Activated CD8-positive, alpha-beta memory T cell treated with anti-CD3 and anti-CD28 coated beads, Interleukin-2, amount 50 U/mL, for 48 hours (primary cell): ENCODE measurements at regions not wholly inside any gene's neighbourhood (a gene's known extent, or its start where the extent isn't known, plus 50 kb on each side); places are given as distances from the start of the nearest gene placed in this dataset.
"Not testable (repeated sequence)": the region's sequence is repeated elsewhere in the genome, so short reads cannot be mapped to it uniquely, and the experiment has no call there.

Source experiments
- DNase-seq: peaks from one replicate; pipeline ENCODE4 v3.0.0-alpha.2; 2020

- DNase-seq = no peak
These were observed 85.0 kb upstream of the AK4 start for GRCh38 chr1:65063025-65063424.

GRCh38 chr1:65064981-65065380 lies 83.0 kb upstream of the AK4 start:
- no peak for DNase-seq

GRCh38 chr1:65065524-65066418 lies 82.2 kb upstream of the AK4 start:
- no peak for DNase-seq

DNA sequence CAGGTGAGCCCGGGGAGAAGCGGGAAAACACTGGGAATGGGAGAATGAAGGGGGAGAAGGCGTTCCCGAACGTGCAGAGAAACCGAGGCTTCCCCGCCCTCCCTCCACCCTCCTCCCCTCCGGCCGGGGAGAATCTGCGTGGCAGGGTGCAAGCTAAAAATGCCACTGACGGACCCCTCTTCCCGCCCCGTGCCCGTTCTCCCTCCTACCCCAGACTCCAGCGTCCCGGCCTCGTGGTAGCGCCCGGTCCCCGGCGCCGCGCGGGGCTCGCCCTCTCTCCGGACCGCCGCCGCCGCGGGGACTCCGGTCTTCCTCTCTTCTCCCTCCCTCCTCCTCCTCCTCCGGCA lies 81.6 kb upstream of the AK4 start:
- DNase-seq = peak; percentile 61

DNA sequence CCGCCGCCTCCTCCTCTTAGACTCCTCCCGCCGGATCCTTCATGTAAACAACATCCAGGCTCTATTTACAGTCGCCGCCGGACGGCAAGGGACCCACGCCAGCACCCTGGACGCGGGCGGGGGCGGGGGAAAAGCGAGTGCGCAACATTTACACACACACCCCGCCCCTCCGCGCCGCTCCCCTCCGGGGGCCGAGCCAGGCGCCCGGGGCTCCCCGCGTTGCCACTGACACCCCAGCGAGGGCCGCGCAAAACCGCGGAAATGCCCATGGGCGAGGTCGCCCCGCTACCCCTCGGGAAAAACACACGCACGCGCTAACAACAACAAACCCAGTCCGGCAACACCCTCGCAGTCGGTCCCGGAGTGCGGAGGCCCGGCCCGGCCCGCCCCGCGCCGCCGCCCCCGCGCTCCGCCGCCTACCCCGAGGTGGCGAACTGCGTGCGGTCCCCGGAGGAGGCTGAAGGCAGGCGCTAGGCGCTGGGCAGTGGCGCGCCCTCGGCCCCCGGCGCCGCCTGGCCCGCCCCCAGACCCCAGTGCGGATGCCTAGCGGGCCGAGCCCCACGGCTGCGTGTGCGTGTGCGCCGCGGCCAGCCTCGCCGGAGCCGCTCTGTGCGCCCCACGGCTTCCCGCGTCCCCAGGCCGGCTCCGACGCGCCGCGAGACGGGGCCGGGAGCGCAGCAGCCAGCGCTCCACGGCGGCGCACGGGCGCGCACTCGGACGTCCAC lies 81.1 kb upstream of the AK4 start:
- peak; percentile 81 for DNase-seq

GRCh38 chr1:65067491-65068201 lies 80.4 kb upstream of the AK4 start:
- peak; percentile 77 for DNase-seq

DNA sequence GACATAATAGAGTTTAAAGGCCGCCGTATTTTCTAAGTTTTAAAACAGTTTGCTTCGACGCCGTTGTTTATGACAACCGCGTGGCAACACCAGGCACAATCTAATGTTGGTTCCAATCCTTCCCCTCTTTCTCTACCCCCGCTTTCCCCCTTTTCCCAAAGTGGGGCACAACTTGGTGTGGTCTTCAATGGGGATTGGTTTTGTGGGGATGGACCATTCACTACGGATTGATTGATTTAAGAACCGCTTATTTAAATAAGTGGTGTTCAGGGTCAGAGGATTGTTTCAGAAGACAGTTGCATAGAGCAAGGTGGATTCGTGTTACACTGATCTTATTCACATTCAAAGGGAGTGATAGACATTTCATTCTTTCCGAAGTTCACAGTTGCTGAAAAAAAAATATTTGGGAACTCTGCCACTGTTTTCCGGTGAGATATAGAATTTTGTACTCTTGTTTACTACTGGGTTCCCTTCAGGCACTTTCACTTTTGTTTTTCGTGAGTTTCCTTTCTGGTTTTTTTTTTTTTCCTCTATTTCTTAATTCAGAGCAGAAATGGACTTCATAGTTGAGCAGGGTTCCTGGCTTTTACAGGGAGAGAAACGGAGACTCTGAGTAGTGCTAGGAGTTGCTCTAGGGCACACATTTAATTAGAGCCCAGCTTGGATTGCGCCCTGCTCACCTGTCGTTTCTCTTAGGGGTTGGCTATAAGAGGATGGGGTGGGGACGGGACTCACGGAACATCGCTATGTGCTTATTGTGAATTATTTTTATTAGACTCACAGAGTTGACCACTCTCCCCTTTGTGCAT lies 79.6 kb upstream of the AK4 start:
- no peak for DNase-seq

DNA sequence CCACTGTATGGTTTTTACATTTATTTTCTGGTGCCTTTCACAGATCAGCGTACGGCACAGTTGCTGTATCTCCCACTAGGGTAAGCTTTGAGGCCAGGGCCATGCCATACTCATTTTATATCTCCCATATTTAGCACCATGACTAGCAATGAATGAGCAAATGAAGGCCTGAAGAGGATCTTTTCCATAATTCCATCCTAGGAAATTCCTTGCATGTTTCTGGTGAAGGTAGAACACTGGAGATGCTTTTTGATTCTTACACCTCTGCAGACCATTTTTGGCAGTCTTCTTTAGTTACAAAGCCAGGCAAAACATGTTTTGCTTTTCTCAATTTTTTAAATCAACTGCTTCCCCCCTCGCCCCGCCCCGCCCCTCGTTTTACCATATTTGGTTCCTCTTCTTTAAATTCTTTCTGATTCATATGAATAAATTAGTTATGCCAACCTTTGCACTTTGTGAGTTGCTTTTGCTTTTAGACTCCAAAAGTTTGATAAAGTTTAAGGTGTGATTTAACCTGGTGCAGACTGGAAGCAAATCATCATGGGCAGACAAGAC lies 78.9 kb upstream of the AK4 start:
- DNase-seq = no peak

DNA sequence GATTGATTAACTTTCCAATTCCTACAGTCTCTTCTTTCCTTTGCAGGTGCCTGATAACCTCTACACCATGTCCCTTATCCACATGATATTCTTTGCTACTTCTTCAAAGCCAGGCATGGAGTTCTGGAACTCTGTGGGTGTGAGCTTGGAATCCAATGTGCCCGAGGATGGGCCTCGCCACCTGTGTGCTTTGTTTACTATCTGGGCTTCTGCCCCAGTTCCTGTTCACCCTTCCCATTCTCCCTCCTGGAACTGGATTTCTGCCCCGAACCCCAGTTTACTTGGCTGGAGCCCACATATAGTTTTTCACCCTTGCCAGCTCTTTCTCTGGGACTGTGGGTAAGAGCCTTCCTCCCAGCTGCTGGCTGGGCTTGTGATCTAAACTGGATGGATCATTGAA lies 75.2 kb upstream of the AK4 start:
- no peak for DNase-seq

DNA sequence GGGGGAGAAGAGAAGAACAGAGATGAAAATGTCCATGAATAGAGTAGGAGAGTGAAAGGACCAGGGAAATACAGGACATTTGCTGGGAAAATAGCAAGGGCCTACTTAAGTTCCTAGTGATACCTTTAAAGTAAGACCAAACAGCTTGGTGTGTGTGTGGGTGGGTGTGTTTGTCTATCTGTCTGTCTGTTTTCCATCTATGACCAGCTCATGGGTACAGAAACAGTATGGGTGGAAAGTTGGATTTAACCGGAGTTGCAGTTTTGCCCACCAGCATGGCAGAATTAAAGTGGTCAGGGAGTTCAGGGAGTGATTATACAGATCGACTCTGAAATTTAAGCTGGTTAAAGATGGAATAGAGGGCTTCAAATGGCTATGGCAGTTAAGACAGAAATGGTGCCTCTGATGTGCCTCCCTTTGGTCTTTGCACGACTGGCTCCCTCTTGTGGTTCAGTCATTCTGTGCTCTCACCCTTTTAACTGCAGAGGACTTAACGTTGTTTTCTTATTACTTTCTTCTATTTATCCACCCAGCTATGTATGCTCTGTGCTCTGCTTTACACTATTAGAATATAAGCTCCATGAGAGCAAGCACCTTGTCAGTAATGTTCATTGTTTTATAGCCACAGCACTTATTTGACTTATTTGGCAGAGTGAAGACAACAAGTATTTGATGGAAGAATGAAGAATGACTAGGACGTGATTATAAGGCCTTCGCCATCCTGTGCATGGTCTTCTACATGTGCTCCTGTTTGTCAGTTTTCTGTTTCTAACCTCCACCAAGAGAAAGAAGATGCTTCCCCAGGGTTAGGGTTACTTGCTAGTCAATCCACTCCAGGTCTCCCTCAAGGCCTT lies 72.7 kb upstream of the AK4 start:
- DNase-seq = peak; percentile 61

- no peak for DNase-seq
These were observed 70.6 kb upstream of the AK4 start for GRCh38 chr1:65077369-65077768.

DNA sequence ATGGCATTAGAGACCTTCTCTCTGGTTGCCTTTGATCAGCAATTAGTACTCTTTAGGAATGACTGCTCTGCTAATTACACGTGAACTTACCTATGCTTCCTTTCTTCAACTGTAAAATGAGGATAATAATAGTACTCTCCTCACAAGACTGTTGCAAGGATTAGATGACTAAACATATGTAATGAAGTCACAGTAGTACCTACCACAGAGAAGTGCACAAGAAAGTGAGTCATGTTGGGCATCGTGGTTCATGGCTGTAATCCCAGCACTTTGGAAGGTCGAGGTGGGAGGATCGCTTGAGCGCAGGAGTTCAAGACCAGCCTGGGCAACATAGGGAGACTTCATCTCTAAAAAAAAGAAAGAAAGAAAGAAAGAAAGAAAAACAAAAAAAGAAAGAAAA lies 68.1 kb upstream of the AK4 start:
- no peak for DNase-seq

GRCh38 chr1:65082346-65083040 lies 65.5 kb upstream of the AK4 start:
- DNase-seq = no peak

DNA sequence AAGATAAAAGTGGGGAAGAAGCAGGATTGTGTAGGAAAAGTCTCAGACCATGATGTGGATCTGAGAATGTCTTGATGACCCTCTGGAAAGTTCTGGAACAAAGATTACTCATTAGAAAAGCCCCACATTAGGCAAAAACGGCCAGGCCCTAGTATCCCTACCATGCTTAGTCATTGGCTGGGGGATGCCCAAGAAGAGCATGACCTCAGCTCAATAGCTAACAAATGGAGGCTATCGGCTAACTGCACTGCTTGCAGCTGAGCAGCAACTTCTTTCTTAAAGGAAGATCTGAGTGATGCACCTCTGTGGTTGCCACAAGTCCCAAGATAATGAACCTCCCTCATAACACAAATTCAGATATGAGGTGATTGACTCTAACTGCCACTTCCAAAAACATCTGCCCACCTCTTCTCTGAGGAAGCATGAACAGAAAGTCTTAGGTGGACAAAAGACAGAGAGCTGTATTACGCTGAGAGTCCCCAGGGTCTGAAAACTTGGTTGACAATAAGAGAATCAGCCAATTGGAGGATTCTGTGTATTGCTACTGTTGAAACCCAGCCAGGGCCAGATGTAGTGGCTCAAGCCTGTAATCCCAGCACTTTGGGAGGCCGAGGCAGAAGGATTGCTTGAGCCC lies 64.6 kb upstream of the AK4 start:
- no peak for DNase-seq

DNA sequence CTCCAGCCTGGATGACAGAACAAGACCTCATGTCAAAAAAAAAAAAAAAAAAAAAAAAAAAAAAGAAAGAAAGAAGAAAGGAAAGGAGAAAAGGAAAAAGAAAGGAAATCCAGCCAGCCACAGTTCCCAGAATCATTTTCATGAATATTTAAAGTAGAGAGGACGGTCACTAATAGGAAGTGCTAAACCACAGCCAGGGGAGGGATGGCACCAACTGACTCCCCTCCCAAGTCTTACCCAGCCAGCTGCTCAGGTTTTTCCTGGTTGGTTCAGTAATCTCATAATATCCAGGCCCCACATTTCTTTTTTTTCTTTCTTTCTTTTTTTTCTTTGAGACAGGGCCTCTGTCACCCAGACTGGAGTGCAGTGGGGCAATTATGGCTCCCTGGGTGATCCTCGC lies 63.9 kb upstream of the AK4 start:
- DNase-seq = no peak

DNA sequence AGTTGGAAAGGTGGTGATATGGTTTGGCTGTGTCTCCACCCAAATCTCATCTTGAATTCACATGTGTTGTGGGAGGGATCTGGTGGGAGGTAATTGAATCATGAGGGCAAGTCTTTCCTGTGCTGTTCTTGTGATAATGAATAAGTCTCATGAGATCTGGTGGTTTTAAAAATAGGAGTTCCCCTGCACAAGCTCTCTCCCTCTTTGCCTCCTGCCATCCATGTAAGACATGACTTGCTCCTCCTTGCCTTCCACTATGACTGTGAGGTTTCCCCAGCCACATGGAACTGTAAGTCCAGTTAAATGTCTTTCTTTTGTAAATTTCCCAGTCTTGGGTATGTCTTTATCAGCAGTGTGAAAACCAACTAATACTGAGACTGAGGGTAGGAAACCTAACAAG lies 60.5 kb upstream of the AK4 start:
- DNase-seq = not testable (repeated sequence)

GRCh38 chr1:65090406-65090805 lies 57.6 kb upstream of the AK4 start:
- DNase-seq = no peak

- no peak for DNase-seq
These were observed 55.3 kb upstream of the AK4 start for GRCh38 chr1:65092691-65093090.

- DNase-seq = no peak
These were observed 50.9 kb upstream of the AK4 start for GRCh38 chr1:65097076-65097475.
